GM19238 (cell line): ENCODE measurements at regions not wholly inside any gene's neighbourhood (a gene's known extent, or its start where the extent isn't known, plus 50 kb on each side); places are given as distances from the start of the nearest gene placed in this dataset.
"Not testable (repeated sequence)": the region's sequence is repeated elsewhere in the genome, so short reads cannot be mapped to it uniquely, and the experiment has no call there.

Experiments used
- DNase-seq: peaks from one replicate; pipeline ENCODE4 v3.0.0; 2011; ENCODE audit warnings: low spot score; ENCODE audit not compliant: insufficient read length

GRCh38 chr4:13678186-13678924 lies 50.8 kb upstream of the BOD1L1 start:
- DNase-seq: no peak

- DNase-seq: no peak
Observed at GRCh38 chr4:13681570-13681969, 54.0 kb upstream of the BOD1L1 start.

- no peak for DNase-seq
Observed at GRCh38 chr4:13694256-13694655, 66.7 kb upstream of the BOD1L1 start.

- DNase-seq: no peak
Observed at GRCh38 chr4:13698296-13698695, 70.8 kb upstream of the BOD1L1 start.

GRCh38 chr4:13700021-13700857 lies 72.7 kb upstream of the BOD1L1 start:
- DNase-seq: no peak

GRCh38 chr4:13700858-13701140 lies 73.3 kb upstream of the BOD1L1 start:
- not testable (repeated sequence) for DNase-seq

- DNase-seq: no peak
Observed at GRCh38 chr4:13701937-13702446, 74.5 kb upstream of the BOD1L1 start.

GRCh38 chr4:13703096-13703495 lies 75.6 kb upstream of the BOD1L1 start:
- DNase-seq: no peak

- DNase-seq: no peak
Observed at GRCh38 chr4:13704035-13704434, 76.5 kb upstream of the BOD1L1 start.

GRCh38 chr4:13704761-13705160 lies 77.2 kb upstream of the BOD1L1 start:
- DNase-seq: no peak

GRCh38 chr4:13705521-13706041 lies 78.1 kb upstream of the BOD1L1 start:
- DNase-seq: no peak

GRCh38 chr4:13706120-13706519 lies 78.6 kb upstream of the BOD1L1 start:
- no peak for DNase-seq

GRCh38 chr4:13706716-13707115 lies 79.2 kb upstream of the BOD1L1 start:
- no peak for DNase-seq

GRCh38 chr4:13710246-13710885 lies 82.8 kb upstream of the BOD1L1 start:
- DNase-seq: no peak

GRCh38 chr4:13711233-13711785 lies 83.8 kb upstream of the BOD1L1 start:
- DNase-seq: no peak

GRCh38 chr4:13721894-13722293 lies 94.4 kb upstream of the BOD1L1 start:
- no peak for DNase-seq

GRCh38 chr4:13722649-13723048 lies 95.1 kb upstream of the BOD1L1 start:
- no peak for DNase-seq

- DNase-seq: no peak
Observed at GRCh38 chr4:13728761-13729160, 101.2 kb upstream of the BOD1L1 start.

- DNase-seq: no peak
Observed at GRCh38 chr4:13731019-13731418, 103.5 kb upstream of the BOD1L1 start.

GRCh38 chr4:13733817-13734216 lies 106.3 kb upstream of the BOD1L1 start:
- no peak for DNase-seq

GRCh38 chr4:13750594-13750993 lies 123.1 kb upstream of the BOD1L1 start:
- DNase-seq: no peak

- DNase-seq: not testable (repeated sequence)
Observed at GRCh38 chr4:13761581-13761980, 134.1 kb upstream of the BOD1L1 start.
